ENCODE measurements at regions not wholly inside any gene's neighbourhood (a gene's known extent, or its start where the extent isn't known, plus 50 kb on each side); places are given as distances from the start of the nearest gene placed in this dataset.

- no peak for TF ChIP-seq CTCF (IDR thresholded peaks at IDR 0.05)
- TF ChIP-seq POLR2A (IDR thresholded peaks at IDR 0.05): no peak
Measured at GRCh38 chr14:87081004-87081403, 912.0 kb downstream of the GALC start.

Data from breast epithelium (tissue), 3 donors.